NCI-H226 (cell line): ENCODE measurements at regions not wholly inside any gene's neighbourhood (a gene's known extent, or its start where the extent isn't known, plus 50 kb on each side); places are given as distances from the start of the nearest gene placed in this dataset.
A peak's percentile ranks its signal among the peaks of the same experiment; 100 is the strongest.
"Not testable (repeated sequence)": the region's sequence is repeated elsewhere in the genome, so short reads cannot be mapped to it uniquely, and the experiment has no call there.

Experiments used
- DNase-seq: peaks from one replicate; pipeline ENCODE4 v3.0.0-alpha.2; 2015

DNA sequence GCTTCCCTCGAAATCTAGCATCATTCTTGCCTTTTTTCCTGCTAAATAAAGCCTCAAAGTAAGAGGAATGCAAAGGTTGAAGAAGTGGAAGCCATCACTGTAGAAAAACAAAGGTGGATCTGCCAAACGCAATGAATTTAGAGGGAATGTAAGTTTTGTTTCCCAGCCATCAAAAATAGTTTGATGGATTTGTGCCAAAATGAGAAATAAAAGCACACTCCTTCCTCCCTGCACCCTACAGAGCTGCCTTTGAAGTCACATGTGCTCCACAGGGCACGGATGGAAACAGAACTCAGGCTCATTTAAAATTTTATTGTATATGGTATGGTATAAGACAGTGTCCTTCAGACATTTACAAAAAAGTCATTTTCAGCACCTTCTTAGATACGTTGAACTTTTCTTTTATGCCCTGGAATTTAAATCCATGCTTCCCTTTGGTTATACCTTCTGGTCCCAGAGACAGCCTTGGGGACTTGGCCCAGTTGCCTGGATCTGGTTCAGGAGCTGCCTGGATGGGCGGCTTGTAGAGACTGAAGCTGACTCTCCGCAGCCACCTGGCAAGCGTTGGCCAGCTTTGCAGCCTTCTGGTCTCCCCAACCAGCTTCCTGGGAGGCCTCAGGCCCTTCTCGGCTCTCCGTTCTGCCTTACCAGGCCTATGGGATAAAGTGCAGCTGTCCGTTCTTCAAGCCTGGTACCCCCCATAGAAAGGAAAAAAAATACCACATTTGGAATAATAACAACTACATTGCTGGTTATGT is 228.5 kb upstream of the NEBL start:
- no peak for DNase-seq

DNA sequence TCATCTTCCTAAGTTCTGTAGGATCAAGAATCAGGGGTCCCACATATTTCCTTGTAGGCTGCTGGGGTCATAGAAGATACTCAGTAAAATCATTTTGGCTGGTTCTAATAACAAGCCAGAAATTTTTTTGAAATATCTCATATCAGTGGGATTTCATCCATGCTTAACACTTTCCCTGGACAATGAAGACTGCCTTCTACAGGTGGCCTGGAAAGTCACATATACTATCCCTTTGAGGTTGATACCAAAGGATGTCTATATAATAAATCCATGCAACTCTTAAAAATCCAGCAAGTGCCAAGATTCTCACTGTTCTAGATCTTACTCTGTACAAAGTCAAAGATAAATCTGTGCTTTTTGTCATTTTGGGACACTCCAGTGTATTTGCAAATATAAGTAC is 225.8 kb upstream of the NEBL start:
- no peak for DNase-seq

DNA sequence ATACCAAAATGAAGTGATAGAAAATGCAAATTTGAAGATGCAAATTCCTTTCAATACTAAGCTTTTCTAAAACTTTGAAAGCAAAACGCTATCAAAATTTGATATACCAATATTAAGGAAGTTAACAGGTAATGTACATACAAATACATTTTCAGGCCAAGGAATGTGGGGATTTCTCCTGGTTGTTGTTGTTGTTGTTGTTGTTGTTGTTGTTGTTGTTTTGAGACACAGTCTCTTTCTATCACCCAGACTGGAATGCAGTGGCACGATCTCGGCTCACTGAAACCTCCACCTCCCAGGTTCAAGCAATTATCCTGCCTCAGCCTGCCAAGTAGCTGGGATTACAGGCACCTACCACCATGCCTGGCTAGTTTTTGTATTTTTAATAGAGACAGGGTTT is 224.7 kb upstream of the NEBL start:
- not testable (repeated sequence) for DNase-seq

DNA sequence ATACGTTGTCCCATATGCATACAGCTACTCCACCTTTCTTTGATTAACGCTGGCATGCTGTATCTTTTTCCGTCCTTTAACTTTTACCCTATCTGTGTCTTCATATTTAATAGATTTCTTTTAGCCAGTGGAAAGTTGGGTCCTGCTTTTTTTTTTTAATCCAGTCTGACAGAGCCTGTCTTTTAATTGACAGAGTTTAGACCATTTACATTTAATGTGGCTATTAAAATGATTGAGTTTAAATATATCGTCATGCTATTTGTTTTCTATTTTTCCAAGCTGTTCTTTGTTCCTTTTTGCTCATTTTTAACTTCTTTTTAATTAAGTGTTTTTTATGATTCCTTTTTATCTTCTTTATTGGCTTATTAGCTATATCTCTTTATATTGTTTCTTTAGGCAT is 217.6 kb upstream of the NEBL start:
- DNase-seq = no peak

DNA sequence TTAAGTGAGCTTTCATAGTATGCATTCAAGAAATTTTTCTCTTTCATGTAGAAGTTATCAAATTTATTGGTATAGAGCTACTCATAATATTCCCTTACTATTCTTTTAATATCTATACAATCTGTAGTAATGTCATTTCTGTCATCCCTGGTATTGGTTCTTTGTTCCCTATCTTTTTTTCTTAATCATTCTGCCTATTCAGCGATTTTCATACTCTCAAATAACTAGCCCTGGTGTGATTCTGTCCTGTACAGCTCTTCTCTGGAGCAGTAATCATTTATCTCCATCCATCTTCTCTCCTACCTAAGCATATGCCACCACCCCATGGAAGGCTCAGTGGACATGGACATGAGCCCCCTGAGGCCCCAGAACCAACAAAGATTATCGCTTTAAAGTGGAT is 213.2 kb upstream of the NEBL start:
- no peak for DNase-seq

DNA sequence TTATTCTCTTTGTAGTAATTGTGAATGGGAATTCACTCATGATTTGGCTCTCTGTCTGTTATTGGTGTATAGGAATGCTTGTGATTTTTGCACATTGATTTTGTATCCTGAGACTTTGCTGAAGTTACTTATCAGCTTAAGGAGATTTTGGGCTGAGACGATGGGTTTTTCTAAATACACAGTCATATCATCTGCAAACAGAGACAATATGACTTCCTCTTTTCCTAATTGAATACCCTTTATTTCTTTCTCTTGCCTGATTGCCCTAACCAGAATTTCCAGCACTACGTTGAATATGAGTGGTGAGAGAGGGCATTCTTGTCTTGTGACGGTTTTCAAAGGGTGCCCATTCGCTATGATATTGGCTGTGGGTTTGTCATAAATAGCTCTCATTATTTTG is 209.8 kb upstream of the NEBL start:
- not testable (repeated sequence) for DNase-seq

DNA sequence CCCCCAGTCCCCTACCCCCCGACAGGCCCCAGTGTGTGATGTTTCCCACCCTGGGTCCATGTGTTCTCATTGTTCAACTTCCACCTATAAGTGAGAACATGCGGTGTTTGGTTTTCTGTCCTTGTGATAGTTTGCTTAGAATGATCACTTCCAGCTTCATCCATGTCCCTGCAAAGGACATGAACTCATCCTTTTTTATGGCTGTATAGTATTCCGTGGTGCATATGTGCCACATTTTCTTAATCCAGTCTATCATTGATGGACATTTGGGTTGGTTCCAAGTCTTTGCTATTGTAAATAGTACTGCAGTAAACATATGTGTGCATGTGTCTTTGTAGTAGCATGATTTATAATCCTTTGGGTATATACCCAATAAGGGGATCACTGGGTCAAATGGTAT is 208.2 kb upstream of the NEBL start:
- not testable (repeated sequence) for DNase-seq

DNA sequence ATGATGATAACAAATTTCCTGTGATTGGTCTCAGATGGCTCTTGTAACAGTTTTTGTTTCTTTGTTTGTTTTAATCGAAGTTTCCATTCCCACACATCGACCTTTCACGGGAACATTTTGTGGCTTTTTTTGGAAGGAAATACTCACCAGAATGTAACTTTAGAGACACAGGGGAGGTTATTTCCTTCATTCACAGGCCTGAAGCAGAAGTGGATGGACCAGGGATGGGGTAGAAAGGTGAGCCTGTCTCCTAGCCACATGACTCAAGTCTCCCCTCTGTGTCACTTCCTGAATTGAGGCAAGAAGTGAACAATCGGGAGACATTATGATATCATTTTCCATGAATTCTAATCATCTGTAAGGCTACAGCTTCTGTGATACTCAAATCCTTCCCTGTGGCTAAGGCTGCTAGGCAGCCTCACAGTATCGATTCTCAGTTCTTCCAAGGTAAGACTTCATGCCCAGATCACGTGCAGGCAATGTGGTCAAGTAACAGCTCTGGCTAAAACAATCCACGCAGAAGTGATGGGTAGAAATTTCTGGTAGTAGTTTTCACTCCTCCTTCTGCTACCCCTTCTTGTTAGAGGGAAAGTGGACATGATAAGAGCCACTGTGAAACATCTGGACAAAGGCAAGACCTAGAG is 203.9 kb upstream of the NEBL start:
- DNase-seq = peak; percentile 69

DNA sequence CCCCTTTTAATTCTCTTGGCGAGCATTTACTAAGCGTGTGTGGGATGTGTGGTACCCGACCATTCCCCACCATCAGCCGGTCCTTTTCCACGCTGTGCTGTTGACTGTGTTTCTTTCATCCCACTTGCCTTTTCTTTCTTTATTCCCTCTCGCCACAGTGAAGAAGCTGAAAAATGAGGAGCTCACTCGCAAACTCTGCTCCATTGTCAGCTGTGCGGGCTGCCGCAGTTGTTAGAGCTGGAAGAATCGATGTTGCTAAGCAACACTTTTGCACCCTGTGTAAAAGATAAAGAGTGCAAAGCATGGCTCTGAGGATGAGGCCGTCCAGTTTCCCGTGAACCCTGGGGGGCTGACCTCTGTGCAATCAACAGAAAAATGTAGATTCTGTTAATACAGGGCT is 203.1 kb upstream of the NEBL start:
- no peak for DNase-seq

DNA sequence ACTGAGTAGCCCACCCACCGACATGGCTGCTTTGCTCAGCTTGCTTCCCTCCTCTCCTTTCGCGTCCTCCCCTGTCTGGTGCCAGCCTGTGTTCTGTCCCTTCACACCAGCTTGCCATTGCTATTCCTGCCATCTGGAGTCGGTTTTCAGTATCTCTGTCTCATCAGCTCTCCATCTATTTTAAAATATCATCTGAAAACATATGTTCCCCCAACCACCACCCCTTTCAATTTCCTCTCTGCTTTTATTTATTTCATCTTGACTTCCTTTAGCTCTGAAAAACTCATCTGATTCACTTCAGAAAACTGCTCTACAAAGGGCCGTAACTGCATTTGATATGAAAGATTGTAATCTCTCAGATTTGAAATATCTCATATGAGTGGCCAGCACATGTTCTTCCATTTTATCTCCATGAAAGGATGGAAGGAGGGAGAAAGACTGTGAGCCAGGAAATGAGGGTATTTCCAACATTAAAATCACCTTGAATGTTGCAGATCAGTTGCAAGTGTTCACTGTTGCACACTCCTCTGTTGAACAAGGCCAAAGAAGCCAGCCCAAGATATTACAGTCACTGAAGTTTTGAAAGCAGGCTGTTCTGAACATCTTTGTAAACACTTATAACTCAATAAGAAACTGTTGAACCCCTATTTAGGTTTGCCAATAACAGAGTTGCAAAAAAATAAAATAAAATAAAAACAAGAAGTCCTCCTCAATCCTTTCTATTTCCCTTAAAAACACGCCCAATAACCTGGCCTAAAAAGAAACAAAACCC is 202.4 kb upstream of the NEBL start:
- DNase-seq = no peak

DNA sequence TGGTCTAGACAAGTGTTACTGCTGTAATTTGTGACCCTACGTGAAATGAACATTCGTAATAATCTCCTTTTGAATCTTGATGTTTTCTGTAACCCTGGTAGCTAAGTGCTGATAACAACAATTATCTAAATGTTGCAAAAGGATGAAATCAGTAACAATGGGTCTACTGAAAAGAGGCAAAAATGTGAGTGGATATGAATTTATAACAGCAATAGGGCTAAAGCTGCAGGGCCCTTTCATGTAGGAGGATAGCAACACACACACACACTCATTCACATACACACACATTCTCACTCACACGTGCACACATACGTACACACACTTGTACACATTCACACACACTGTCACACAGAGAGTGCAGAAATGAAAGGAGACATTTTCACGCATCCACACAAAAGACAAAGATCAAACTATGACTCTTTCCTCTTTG is 200.8 kb upstream of the NEBL start:
- DNase-seq = no peak

DNA sequence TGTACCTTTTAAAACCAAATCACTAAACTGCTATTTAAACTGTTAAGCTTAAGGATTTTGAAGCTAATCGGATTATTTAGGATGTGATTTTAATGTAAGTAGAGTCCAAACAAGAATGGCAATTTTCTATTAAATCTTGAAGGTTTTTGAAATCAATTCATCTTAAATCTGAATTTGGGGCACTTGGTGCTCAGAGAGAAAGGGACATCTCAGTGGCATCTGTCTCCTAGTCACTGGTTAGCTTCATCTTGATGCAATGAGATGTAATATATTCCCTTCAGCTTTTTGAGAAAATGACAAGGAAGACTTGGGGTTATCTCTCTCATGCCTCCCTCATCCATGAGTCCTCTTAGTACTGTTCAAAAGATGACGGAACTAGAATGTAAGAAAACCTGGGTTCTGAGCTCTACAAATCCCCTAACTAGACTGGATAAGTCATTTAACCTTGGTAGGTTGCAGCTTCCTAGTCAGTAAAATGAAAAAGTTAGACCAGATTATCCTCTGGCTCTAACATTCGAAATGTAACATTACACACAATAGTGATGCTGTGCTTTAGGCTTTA is 198.5 kb upstream of the NEBL start:
- DNase-seq = no peak

DNA sequence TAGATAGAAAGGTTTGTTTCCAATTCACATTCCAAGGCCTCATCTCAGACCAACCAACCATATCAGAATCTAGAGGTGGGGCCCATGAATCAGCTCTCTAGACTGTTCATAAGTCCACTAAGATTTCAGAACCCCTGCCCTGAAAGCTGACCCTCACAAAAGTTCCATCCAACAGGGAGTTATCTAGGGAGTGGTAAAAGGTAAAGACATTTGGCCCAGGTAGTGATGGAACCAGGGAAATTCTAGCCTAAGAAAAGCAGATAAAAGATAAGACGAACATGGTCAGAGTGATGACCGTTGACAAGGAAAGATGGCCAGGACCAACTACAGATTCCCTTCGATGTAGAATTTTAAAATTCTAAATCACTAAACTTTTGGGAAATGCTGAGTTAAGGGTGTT is 198.0 kb upstream of the NEBL start:
- no peak for DNase-seq

DNA sequence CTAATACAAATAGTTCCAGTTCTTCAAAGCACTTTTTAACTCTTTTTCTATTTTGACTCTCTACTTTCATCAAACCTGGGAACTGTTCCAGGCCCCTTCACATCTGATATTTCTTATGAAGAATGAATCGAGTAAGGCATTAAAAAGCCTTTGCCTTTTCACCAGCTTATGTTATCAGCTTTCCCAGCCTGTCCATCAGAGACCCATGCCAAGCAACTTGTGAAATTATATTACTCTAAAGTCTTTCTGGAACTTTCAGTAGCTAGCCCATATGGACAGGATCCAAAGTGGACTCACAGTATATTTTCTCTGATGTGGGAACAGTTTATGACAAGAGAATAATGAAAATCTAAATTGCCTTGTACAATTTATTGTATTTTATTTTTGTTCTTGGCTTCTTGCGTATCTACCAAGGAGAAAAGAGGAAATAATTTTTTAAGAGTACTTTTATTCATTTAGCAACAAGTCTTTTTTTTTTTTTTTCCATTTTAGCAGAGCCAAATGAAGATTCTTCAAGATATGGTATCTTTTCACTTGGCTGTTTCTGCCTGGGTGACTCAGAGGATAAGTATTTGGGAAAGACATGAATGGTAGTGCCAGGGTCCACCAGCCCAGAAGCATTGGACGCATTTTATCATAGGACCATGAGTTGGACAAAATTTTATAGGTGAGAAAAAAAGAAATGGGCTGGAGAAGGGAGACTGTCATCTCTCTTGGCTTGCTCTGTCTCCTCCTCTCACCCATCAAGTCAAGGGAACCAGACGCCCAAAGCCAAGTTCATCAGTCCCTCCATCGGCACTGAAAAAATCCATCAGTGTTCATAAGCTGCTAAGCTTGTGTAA is 195.8 kb upstream of the NEBL start:
- peak; percentile 93 for DNase-seq

DNA sequence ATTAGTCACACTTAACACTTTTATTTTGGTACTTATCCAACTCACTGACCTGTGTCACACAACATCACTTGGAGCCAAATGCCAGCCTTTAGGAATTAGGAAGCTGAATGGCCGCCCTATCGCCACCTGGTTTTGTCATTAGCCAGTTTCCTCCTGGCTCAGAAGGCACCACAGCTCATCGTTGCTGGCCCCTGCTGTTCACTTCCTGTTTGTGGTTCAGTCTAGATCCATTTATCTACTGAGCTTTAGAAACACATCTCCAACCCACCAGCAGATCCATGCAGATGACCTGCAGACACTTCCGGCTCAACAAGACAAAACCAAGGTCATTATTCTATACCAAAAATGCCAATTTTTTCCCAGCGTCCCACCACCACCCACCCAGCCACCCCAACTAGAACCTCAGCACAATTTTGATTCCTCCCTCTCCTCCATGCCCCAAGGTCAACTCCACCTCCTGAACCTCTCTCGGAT is 193.5 kb upstream of the NEBL start:
- DNase-seq = no peak

DNA sequence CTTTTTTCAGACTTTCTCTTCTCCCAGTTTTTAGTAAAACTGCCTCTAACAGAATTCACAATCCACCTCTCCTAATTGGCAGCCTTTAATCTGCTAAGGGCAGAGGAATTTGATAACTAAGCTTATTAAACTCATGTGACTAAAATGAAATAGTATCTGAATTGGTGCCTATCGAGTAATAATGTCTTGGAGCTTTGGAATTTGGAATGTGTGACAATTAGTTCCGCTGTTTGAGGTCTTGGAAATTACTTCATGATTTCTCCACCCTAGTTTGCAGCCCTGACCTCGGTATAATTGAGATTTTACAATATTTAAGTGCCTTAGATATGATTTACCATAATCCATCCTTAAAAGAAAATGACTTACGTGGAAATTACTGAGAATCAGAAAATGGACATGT is 190.4 kb upstream of the NEBL start:
- no peak for DNase-seq

DNA sequence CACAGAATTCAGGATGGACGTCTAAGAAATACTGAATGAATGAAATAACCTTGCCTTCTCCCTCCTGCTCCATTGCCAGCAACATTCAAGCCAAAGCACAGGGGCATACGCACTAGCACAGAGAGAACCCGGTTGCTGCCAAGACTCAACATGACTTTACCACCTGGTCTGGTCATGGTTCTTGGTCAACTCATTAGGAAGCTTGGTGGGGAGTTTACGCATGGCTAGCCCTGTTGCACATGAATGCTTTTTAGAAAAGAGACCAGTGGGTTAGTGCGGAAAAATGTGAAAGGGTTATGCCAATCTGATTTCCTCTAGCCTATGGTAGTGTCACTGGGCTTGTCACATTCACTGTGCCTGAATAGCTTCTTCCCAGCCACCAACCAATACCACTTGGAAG is 187.6 kb upstream of the NEBL start:
- DNase-seq = no peak

DNA sequence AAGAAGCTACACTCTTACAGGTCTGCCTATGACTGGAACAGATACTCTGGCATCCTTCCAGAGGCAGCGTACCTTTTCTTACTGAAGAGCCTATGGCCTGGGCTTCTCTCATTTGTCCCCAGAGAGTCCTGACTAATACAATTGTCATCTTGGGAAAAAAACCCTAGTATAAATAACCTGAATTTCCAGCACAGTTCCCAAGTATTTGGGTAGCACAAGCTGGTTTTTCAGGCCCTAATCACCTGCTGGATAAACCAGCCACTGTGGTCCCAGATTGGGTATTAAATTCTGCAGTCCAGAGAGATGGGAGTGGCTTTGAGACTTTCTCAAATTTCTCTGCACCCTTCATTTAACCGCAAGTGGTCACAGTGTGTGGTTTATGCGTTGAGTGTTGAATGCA is 186.8 kb upstream of the NEBL start:
- no peak for DNase-seq

DNA sequence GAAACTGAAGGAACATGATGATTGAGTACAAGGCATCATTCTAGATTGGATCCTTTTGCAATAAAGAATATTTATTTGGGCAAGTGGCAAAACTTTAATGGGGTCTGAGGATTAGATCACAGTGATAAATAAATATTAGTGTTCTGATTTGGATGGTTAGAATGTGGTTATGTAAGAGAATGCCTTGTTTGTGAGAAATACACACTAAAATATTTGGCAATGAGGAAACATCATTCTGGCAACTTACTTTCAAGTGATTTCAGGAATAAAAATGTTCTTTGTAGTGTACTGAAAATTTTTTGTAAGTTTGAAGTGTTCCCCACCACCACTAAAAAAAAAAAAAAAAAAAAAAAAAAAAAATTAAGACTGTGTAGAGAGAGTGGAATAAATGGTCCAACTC is 185.1 kb upstream of the NEBL start:
- DNase-seq = no peak

DNA sequence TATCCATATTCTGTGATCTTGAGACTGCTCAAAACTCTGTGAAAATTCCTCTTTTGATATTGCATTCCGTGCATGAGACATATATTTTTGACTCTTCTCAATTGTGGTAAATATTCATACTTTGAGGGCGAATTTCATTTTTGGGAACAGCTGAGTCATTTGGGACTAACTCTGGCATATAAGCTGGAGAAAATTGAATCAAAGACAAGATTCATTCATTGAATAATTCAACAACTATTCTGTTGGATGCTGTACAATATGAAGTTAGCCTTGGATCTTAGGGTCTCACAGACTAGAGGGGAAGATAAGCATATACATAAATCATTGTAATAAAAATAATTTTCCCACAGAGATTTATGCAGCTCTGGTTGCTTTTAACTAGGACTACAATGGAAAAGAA is 183.2 kb upstream of the NEBL start:
- DNase-seq = no peak

DNA sequence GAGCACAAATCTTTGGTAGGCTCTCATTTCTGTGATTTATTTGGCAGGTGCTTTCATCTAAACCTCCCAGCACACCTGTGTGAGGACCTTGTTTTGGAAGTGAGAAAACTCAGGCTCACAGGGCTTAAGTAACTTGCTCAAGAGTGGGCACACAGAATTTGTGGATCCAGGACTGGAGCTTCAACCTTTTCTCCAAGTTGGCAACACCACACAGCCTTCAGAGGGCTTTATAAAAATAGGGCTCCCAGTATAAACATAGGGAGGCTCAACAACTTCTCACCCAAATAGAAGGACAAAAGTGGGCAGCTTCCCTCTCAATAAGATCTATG is 182.2 kb upstream of the NEBL start:
- no peak for DNase-seq

DNA sequence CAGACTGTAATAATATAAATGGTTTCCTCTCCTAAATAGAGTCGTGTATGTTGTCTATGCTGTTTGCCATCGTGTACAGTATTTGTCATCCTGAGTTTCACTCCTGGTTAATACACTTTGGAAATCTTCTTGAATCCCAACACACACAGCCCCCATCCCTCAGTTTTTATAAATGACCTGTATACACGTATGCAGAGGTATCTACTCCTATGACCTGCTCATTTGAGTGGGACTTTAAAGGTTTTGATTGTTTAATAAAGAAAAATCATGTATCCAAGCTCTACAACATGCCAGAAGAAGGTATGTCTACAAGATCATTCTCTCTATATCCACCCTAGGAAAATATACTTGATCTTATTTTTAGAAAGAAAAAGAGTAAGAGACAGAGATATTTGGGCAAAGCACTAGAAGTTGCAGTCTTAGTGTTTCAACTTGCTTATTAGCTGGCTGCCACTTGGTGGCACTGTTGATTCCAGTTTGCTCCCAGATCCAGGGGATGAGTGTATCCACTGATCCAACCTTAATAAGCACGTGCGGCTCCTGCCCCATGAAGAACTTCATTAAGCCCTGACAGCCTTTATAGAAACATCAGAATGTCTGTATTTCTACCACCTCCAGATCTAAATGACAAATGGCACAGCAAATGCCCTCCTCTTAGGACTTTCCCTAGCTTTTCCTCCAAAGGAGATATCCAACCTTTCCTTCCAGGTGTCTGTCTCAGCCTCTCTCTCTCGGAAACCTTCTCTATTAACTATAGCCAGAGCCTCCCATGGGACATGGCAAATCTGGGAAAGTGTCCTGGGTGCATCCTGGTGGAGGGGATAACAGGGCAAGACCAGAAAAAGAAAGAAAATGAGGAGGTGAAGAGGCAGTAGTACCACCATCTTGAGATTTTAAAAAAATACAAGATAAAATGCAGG is 181.6 kb upstream of the NEBL start:
- peak; percentile 57 for DNase-seq
